H1 (cell line): ENCODE measurements at regions not wholly inside any gene's neighbourhood (a gene's known extent, or its start where the extent isn't known, plus 50 kb on each side); places are given as distances from the start of the nearest gene placed in this dataset.

Source experiments
- GABPA ChIP-seq: IDR thresholded peaks from 2 replicates; pipeline ENCODE4 v1.6.1; 2011; ENCODE audit warnings: mild to moderate bottlenecking, low read length, moderate library complexity, borderline replicate concordance; ENCODE audit not compliant: insufficient read depth

DNA sequence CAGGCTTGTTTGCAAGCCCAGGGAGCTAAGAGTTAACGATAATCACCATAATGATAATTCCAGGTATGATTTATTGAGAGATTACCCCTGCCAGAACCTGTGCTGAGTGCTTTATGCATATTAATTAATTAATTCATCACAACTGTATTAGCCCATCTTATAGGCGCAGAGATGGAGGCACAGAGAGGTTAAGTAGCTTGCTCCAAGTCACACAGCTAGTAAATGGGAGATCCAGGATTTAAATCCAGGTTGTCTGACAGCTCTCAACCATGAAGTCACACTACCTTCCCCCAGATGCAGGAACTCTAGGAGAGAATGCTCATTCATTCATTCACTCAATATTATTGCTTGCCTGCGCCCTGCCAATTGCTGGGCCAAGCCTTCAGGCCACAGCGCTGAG lies 84.5 kb downstream of the FAM241B start (continued):
- TF ChIP-seq GABPA: no peak
